H1 (cell line): ENCODE measurements at regions not wholly inside any gene's neighbourhood (a gene's known extent, or its start where the extent isn't known, plus 50 kb on each side); places are given as distances from the start of the nearest gene placed in this dataset.

ENCODE experiments used
- CTCF ChIA-PET: fragments of 300-600 bp; sonication (Branson Sonifier 250); formaldehyde crosslinking; loops from one replicate; lab custom pipeline; 2021; ENCODE audit not compliant: partially characterized antibody; lab: Charles Lee
- POLR2A ChIA-PET: fragments of 300-600 bp; sonication (Branson Sonifier 250); formaldehyde crosslinking; loops from one replicate; lab custom pipeline; 2021; ENCODE audit warnings: inconsistent platforms; ENCODE audit not compliant: partially characterized antibody; lab: Charles Lee
- DNase-seq, 2 experiments: peaks; one replicate each; pipeline versions ENCODE4 v3.0.0 to v3.0.0-alpha.2; 2010 to 2022; ENCODE audit warnings: low spot score in 2 of 2, low read depth in 1 of 2, mixed read lengths in 1 of 2
- FAIRE-seq: peaks from 2 replicates; lab custom pipeline; 2011; peaks lifted over from hg19 to GRCh38; lab: Jason Lieb, UNC
- H2AFZ ChIP-seq: 2 replicates; pipeline ENCODE4 v1.8.1; 2012; ENCODE audit warnings: low read length, inconsistent platforms
- H2AK5ac ChIP-seq: 2 replicates; pipeline ENCODE4 v1.6.1; 2013; ENCODE audit warnings: low read depth, low read length
- H2BK120ac ChIP-seq: replicated peaks from 2 replicates; pipeline ENCODE3; 2013; ENCODE audit warnings: low read depth, low read length, inconsistent platforms
- H2BK12ac ChIP-seq: 2 replicates; pipeline ENCODE4 v1.6.1; 2013; ENCODE audit warnings: low read depth, low read length
- H2BK15ac ChIP-seq: 2 replicates; pipeline ENCODE4 v1.6.1; 2013; ENCODE audit warnings: low read length
- H2BK20ac ChIP-seq: 2 replicates; pipeline ENCODE4 v1.6.1; 2013; ENCODE audit warnings: low read length
- H2BK5ac ChIP-seq: 2 replicates; pipeline ENCODE4 v1.6.1; 2013; ENCODE audit warnings: low read depth, low read length
- H3K14ac ChIP-seq: 2 replicates; pipeline ENCODE4 v1.6.1; 2013; ENCODE audit warnings: inconsistent platforms; ENCODE audit not compliant: insufficient read length
- H3K18ac ChIP-seq: 2 replicates; pipeline ENCODE4 v1.6.1; 2013; ENCODE audit warnings: low read length; ENCODE audit errors: extremely low read depth
- H3K23ac ChIP-seq: 2 replicates; pipeline ENCODE4 v1.6.1; 2013; ENCODE audit warnings: inconsistent platforms; ENCODE audit not compliant: insufficient read length
- H3K23me2 ChIP-seq: 2 replicates; pipeline ENCODE4 v1.6.1; 2013; ENCODE audit warnings: low read depth, low read length
- H3K27ac ChIP-seq: 2 replicates; pipeline ENCODE4 v1.6.1; 2011; ENCODE audit warnings: low read depth, low read length, inconsistent platforms
- H3K27me3 ChIP-seq, 4 experiments: replicated peaks in 1 of 4; 1 replicate in 1 of 4; 2 replicates in 3 of 4; pipeline versions ENCODE4 v1.6.1 to v1.8.1; 2011 to 2013; ENCODE audit warnings: low read length in 3 of 4, mild to moderate bottlenecking in 3 of 4, inconsistent platforms in 2 of 4, mixed read lengths in 2 of 4, moderate library complexity in 1 of 4; ENCODE audit not compliant: control insufficient read depth in 3 of 4, insufficient read depth in 3 of 4; ENCODE audit errors: extremely low read depth in 1 of 4
- H3K36me3 ChIP-seq, 4 experiments: 2 replicates each; pipeline versions ENCODE4 v1.6.1 to v1.8.1; 2011 to 2013; ENCODE audit warnings: mild to moderate bottlenecking in 4 of 4, low read length in 3 of 4, moderate library complexity in 2 of 4, control low read depth in 1 of 4, inconsistent platforms in 1 of 4; ENCODE audit not compliant: insufficient read depth in 4 of 4, control insufficient read depth in 2 of 4
- H3K4ac ChIP-seq: replicated peaks from 2 replicates; pipeline ENCODE3; 2013; ENCODE audit warnings: low read length, low read depth, mixed read lengths, inconsistent platforms; ENCODE audit not compliant: insufficient read length
- H3K4me1 ChIP-seq, 4 experiments: replicated peaks in 1 of 4; 1 replicate in 1 of 4; 2 replicates in 3 of 4; pipeline versions ENCODE4 v1.6.1 to v1.8.1; 2011 to 2013; ENCODE audit warnings: low read length in 3 of 4, inconsistent platforms in 2 of 4, mixed read lengths in 1 of 4; ENCODE audit not compliant: insufficient read depth in 4 of 4, control insufficient read depth in 3 of 4
- H3K4me2 ChIP-seq, 2 experiments: 2 replicates each; pipeline versions ENCODE4 v1.6.1 to v1.8.1; 2011 to 2013; ENCODE audit warnings: low read depth in 2 of 2, low read length in 2 of 2, control low read depth in 1 of 2, inconsistent platforms in 1 of 2, mild to moderate bottlenecking in 1 of 2; ENCODE audit not compliant: insufficient read depth in 1 of 2
- H3K4me3 ChIP-seq, 4 experiments: fragments of 200-600, 300-600 bp in 1 of 4; sonication (generic), shearing (Covaris generic), sonication (Bioruptor Twin) in 1 of 4; 2 replicates each; pipeline versions ENCODE4 v1.5.1 to v1.8.1; 2011 to 2016; ENCODE audit warnings: low read length in 4 of 4, low read depth in 3 of 4, control low read depth in 2 of 4, inconsistent platforms in 2 of 4, mild to moderate bottlenecking in 2 of 4, mixed read lengths in 1 of 4, moderate library complexity in 1 of 4; ENCODE audit not compliant: insufficient read depth in 2 of 4; ENCODE audit errors: extremely low read depth in 1 of 4
- H3K56ac ChIP-seq: replicated peaks from 2 replicates; pipeline ENCODE3; 2013; ENCODE audit warnings: low read depth, mild to moderate bottlenecking, mixed read lengths, low read length, inconsistent platforms; ENCODE audit not compliant: insufficient read length
- H3K79me1 ChIP-seq: 2 replicates; pipeline ENCODE4 v1.6.1; 2013; ENCODE audit warnings: low read depth, low read length, control low read depth
- H3K79me2 ChIP-seq, 2 experiments: 2 replicates each; pipeline versions ENCODE4 v1.6.1 to v1.8.1; 2012 to 2013; ENCODE audit warnings: low read length in 2 of 2, mild to moderate bottlenecking in 2 of 2, inconsistent platforms in 1 of 2; ENCODE audit not compliant: insufficient read depth in 2 of 2, control insufficient read depth in 1 of 2
- H3K9ac ChIP-seq, 4 experiments: replicated peaks in 1 of 4; 1 replicate in 1 of 4; 2 replicates in 3 of 4; pipeline versions ENCODE4 v1.6.1 to v1.8.1; 2011 to 2013; ENCODE audit warnings: low read depth in 3 of 4, low read length in 3 of 4, control low read depth in 2 of 4, mild to moderate bottlenecking in 2 of 4, moderate library complexity in 2 of 4, inconsistent platforms in 1 of 4; ENCODE audit errors: extremely low read depth in 1 of 4
- H3K9me3 ChIP-seq, 2 experiments: 2 replicates each; pipeline versions ENCODE4 v1.6.1 to v1.8.1; 2012 to 2013; ENCODE audit warnings: mild to moderate bottlenecking in 2 of 2, moderate library complexity in 2 of 2, control low read depth in 1 of 2, inconsistent platforms in 1 of 2, low read depth in 1 of 2, low read length in 1 of 2, mixed read lengths in 1 of 2; ENCODE audit not compliant: insufficient read depth in 2 of 2
- H4K20me1 ChIP-seq, 2 experiments: replicated peaks in 1 of 2; 2 replicates each; pipeline versions ENCODE3 to v1.8.1; 2011 to 2013; ENCODE audit warnings: inconsistent platforms in 2 of 2, low read length in 2 of 2, mild to moderate bottlenecking in 1 of 2; ENCODE audit not compliant: insufficient read depth in 2 of 2, control insufficient read depth in 1 of 2
- H4K5ac ChIP-seq: 2 replicates; pipeline ENCODE4 v1.6.1; 2013; ENCODE audit warnings: low read length, low read depth, mixed read lengths, inconsistent platforms; ENCODE audit not compliant: insufficient read length
- H4K8ac ChIP-seq: 2 replicates; pipeline ENCODE4 v1.8.0; 2013; ENCODE audit warnings: mild to moderate bottlenecking, moderate library complexity, low read length, inconsistent platforms; ENCODE audit not compliant: insufficient read depth; ENCODE audit errors: extremely low read depth
- H4K91ac ChIP-seq: replicated peaks from 2 replicates; pipeline ENCODE3; 2013; ENCODE audit warnings: low read length, mixed read lengths, inconsistent platforms; ENCODE audit not compliant: insufficient read length
- EP300 ChIP-seq, 2 experiments: IDR thresholded peaks; 1 replicate in 1 of 2; 2 replicates in 1 of 2; pipeline ENCODE4 v1.6.1; 2011 to 2012; ENCODE audit warnings: low read depth in 2 of 2, low read length in 2 of 2, mild to moderate bottlenecking in 2 of 2, borderline replicate concordance in 1 of 2, inconsistent platforms in 1 of 2, moderate library complexity in 1 of 2
- HDAC6 ChIP-seq: IDR thresholded peaks from one replicate; pipeline ENCODE4 v1.7.1; 2012; ENCODE audit warnings: low read depth, mild to moderate bottlenecking, inconsistent platforms, low read length, moderate library complexity
- KDM1A ChIP-seq: fragments of 200-600, 300-600 bp; sonication (generic); IDR thresholded peaks from 2 replicates; pipeline ENCODE4 v1.7.1; 2016; ENCODE audit warnings: mild to moderate bottlenecking, low read length, borderline replicate concordance
- KDM4A ChIP-seq: IDR thresholded peaks from one replicate; pipeline ENCODE4 v1.7.1; 2012; ENCODE audit warnings: low read depth, mild to moderate bottlenecking, moderate library complexity, low read length, inconsistent platforms; ENCODE audit not compliant: severe bottlenecking
- NRF1 ChIP-seq: IDR thresholded peaks from 2 replicates; pipeline ENCODE4 v1.6.1; 2011; ENCODE audit warnings: mild to moderate bottlenecking, low read depth, low read length, improper control_type of control experiment
- POLR2A ChIP-seq, 2 experiments: IDR thresholded peaks; 1 replicate in 1 of 2; 2 replicates in 1 of 2; pipeline ENCODE4 v1.6.1; 2011; ENCODE audit warnings: low read depth in 2 of 2, low read length in 2 of 2, mild to moderate bottlenecking in 2 of 2; ENCODE audit errors: control extremely low read depth in 1 of 2
- SAP30 ChIP-seq: fragments of 300-600 bp; sonication (generic); IDR thresholded peaks from 2 replicates; pipeline ENCODE4 v1.7.1; 2012; ENCODE audit warnings: low read length, moderate library complexity, mild to moderate bottlenecking, inconsistent platforms; ENCODE audit not compliant: insufficient read depth, insufficient replicate concordance
- SIX5 ChIP-seq: IDR thresholded peaks from 2 replicates; pipeline ENCODE4 v1.6.1; 2011; ENCODE audit warnings: mild to moderate bottlenecking, low read depth, low read length
- SUZ12 ChIP-seq: fragments of 200-600 bp; sonication (generic); IDR thresholded peaks from 2 replicates; pipeline ENCODE4 v1.6.1; 2012; ENCODE audit warnings: mild to moderate bottlenecking, inconsistent platforms, low read length, moderate library complexity, mixed read lengths
- YY1 ChIP-seq: IDR thresholded peaks from 2 replicates; pipeline ENCODE4 v1.6.1; 2011; ENCODE audit warnings: low read depth, mild to moderate bottlenecking, low read length
- TF ChIP-seq, protein P1 (sequence below): IDR thresholded peaks from 2 replicates; pipeline ENCODE4 v1.6.1; 2011; ENCODE audit warnings: low read depth, mild to moderate bottlenecking, low read length; ENCODE audit not compliant: insufficient read depth
- TF ChIP-seq, protein P2 (sequence below): IDR thresholded peaks from 2 replicates; pipeline ENCODE4 v1.6.1; 2012; ENCODE audit warnings: inconsistent platforms
- TF ChIP-seq, protein P3 (sequence below): IDR thresholded peaks from 2 replicates; pipeline ENCODE4 v1.6.1; 2012; ENCODE audit warnings: low read length, inconsistent platforms

DNA sequence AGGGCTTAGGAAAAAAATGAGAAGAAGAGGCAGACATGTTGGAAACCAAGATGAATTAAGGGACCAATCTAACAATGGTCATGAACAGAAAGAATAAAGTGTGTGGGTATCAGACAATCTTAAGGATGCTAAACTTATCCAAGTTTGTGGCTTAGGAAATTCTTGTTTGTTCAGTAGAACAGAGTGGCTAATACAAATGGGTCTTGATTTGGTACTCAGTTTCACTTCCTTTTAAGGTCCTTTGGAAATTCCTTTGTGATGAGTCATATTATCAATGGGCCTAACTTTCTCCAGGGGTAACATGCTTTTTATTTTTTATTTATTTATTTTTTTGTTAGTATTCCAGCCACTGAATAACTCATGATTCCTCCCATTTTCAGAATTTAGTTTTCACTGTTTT is 1154.7 kb upstream of the FLRT2 start:
- no peaks in the 10 kb centered on the region; a peak in 1 of 7 replicates for H3K4me1 ChIP-seq
- H3K23ac ChIP-seq: no peak overlapping the region
- H3K79me2 ChIP-seq: no peaks in the 10 kb centered on the region
- no peak overlapping the region for H3K18ac ChIP-seq
- no peak overlapping the region for H2AK5ac ChIP-seq
- H3K23me2 ChIP-seq: no peaks in the 10 kb centered on the region
- no peak overlapping the region for H2AFZ ChIP-seq
- no peak overlapping the region for H3K4me3 ChIP-seq
- H4K20me1 ChIP-seq: no peaks in the 10 kb centered on the region
- DNase-seq (no peak), FAIRE-seq (no peak)
- H2BK120ac ChIP-seq: no peak overlapping the region
- no peaks in the 10 kb centered on the region for H3K79me1 ChIP-seq
- no peaks in the 10 kb centered on the region for H3K36me3 ChIP-seq
- H3K4me2 ChIP-seq: no peak overlapping the region
- no peak overlapping the region for H2BK12ac ChIP-seq
- no peak overlapping the region for H3K56ac ChIP-seq
- H4K91ac ChIP-seq: no peak overlapping the region
- no peaks in the 10 kb centered on the region for H3K9me3 ChIP-seq
- no peak overlapping the region for H2BK5ac ChIP-seq
- H2BK20ac ChIP-seq: no peak overlapping the region
- no peak overlapping the region for H4K5ac ChIP-seq
- H2BK15ac ChIP-seq: no peak overlapping the region
- H3K27ac ChIP-seq: no peak overlapping the region
- no peak overlapping the region for H3K9ac ChIP-seq
- H4K8ac ChIP-seq: no peak overlapping the region
- H3K27me3 ChIP-seq: no peaks in the 10 kb centered on the region
- H3K14ac ChIP-seq: no peak overlapping the region
- CTCF ChIA-PET: interaction anchor here (0.9 kb wide), 1 partner anchor 169 kb away, joined by 3 read pairs; no protein-coding TSS in a partner anchor
- POLR2A ChIA-PET: no interaction called here
- H3K4ac ChIP-seq: no peak overlapping the region
- TF ChIP-seq SUZ12: no peak
- no peak for TF ChIP-seq SIX5
- TF ChIP-seq, protein P1, sequence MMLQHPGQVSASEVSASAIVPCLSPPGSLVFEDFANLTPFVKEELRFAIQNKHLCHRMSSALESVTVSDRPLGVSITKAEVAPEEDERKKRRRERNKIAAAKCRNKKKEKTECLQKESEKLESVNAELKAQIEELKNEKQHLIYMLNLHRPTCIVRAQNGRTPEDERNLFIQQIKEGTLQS: no peak
- no peak for TF ChIP-seq KDM4A
- TF ChIP-seq, protein P2, sequence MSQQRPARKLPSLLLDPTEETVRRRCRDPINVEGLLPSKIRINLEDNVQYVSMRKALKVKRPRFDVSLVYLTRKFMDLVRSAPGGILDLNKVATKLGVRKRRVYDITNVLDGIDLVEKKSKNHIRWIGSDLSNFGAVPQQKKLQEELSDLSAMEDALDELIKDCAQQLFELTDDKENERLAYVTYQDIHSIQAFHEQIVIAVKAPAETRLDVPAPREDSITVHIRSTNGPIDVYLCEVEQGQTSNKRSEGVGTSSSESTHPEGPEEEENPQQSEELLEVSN: no peak
- TF ChIP-seq SAP30: no peak
- no peak for TF ChIP-seq KDM1A
- no peak for TF ChIP-seq NRF1
- no peak for TF ChIP-seq YY1
- no peak for TF ChIP-seq POLR2A (IDR thresholded peaks at IDR 0.05; ENCODE audit: control extremely low read depth in 1 of 2, low read depth in 2 of 2, low read length in 2 of 2)
- TF ChIP-seq EP300 (IDR thresholded peaks at IDR 0.05; ENCODE audit: borderline replicate concordance in 1 of 2, low read depth in 2 of 2, low read length in 2 of 2): no peak
- TF ChIP-seq, protein P3, sequence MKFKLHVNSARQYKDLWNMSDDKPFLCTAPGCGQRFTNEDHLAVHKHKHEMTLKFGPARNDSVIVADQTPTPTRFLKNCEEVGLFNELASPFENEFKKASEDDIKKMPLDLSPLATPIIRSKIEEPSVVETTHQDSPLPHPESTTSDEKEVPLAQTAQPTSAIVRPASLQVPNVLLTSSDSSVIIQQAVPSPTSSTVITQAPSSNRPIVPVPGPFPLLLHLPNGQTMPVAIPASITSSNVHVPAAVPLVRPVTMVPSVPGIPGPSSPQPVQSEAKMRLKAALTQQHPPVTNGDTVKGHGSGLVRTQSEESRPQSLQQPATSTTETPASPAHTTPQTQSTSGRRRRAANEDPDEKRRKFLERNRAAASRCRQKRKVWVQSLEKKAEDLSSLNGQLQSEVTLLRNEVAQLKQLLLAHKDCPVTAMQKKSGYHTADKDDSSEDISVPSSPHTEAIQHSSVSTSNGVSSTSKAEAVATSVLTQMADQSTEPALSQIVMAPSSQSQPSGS: no peak
- no peak for TF ChIP-seq HDAC6
